IMR-90 (cell line): ENCODE measurements at regions not wholly inside any gene's neighbourhood (a gene's known extent, or its start where the extent isn't known, plus 50 kb on each side); places are given as distances from the start of the nearest gene placed in this dataset.

Experiments used
- ATAC-seq: fragments of 200-7000 bp; cut with Tn5 transposase; 2 replicates; pipeline ENCODE4 v1.9.1; 2020; ENCODE audit warnings: low read depth, mild to moderate bottlenecking, moderate library complexity
- BruUV-seq: library from RNA; stranded (reverse); fragments of 400-500 nt; replicated peaks from 2 replicates; lab custom pipeline; 2021; lab: Mats Ljungman, UMichigan
- CTCF ChIA-PET: fragments of 300-600 bp; formaldehyde crosslinking; extraction: SDS; loops from one replicate; lab custom pipeline; 2021; ENCODE audit warnings: antibody characterized with exemption; lab: Yijun Ruan, JAX
- POLR2A ChIA-PET: fragments of 300-600 bp; sonication (Branson Sonifier 250); formaldehyde crosslinking; loops from one replicate; lab custom pipeline; 2022; ENCODE audit warnings: antibody characterized with exemption; ENCODE audit not compliant: unreplicated experiment; lab: Charles Lee
- DNase-seq: peaks from one replicate; pipeline ENCODE4 v3.0.0; 2013
- H2AFZ ChIP-seq: replicated peaks from 2 replicates; pipeline ENCODE3; 2013; ENCODE audit warnings: low read length, mild to moderate bottlenecking; ENCODE audit not compliant: poor library complexity
- H2AK5ac ChIP-seq: 2 replicates; pipeline ENCODE4 v1.6.1; 2013; ENCODE audit warnings: low read depth, low read length, inconsistent platforms
- H2AK9ac ChIP-seq: replicated peaks from 2 replicates; pipeline ENCODE3; 2013; ENCODE audit warnings: mild to moderate bottlenecking, low read depth, low read length, moderate library complexity; ENCODE audit not compliant: poor library complexity
- H2BK120ac ChIP-seq: 2 replicates; pipeline ENCODE4 v1.6.1; 2013; ENCODE audit warnings: low read depth, low read length, inconsistent platforms
- H2BK15ac ChIP-seq: 3 replicates; pipeline ENCODE4 v1.6.1; 2013; ENCODE audit warnings: low read depth, low read length, inconsistent platforms
- H2BK20ac ChIP-seq: 2 replicates; pipeline ENCODE4 v1.6.1; 2013; ENCODE audit warnings: low read depth, mild to moderate bottlenecking, inconsistent platforms, low read length, moderate library complexity
- H2BK5ac ChIP-seq: 2 replicates; pipeline ENCODE4 v1.6.1; 2013; ENCODE audit warnings: mild to moderate bottlenecking, low read depth, low read length, inconsistent platforms; ENCODE audit not compliant: poor library complexity, severe bottlenecking
- H3K14ac ChIP-seq: replicated peaks from 2 replicates; pipeline ENCODE4 v1.6.1; 2013; ENCODE audit warnings: low read depth, low read length, inconsistent platforms
- H3K18ac ChIP-seq: 2 replicates; pipeline ENCODE4 v1.6.1; 2013; ENCODE audit warnings: low read depth, low read length, control low read depth
- H3K23ac ChIP-seq: 2 replicates; pipeline ENCODE4 v1.6.1; 2013; ENCODE audit warnings: low read depth, low read length, inconsistent platforms
- H3K27ac ChIP-seq: 2 replicates; pipeline ENCODE4 v1.5.1; 2013; ENCODE audit warnings: mild to moderate bottlenecking, control low read depth, low read length; ENCODE audit not compliant: insufficient read depth
- H3K27me3 ChIP-seq: 2 replicates; pipeline ENCODE4 v1.6.1; 2013; ENCODE audit warnings: low read length; ENCODE audit not compliant: control insufficient read depth, insufficient read depth
- H3K36me3 ChIP-seq: 2 replicates; pipeline ENCODE4 v1.6.1; 2013; ENCODE audit warnings: low read length, mixed read lengths; ENCODE audit not compliant: control insufficient read depth, insufficient read depth
- H3K4ac ChIP-seq: 2 replicates; pipeline ENCODE4 v1.6.1; 2013; ENCODE audit warnings: low read depth, low read length, inconsistent platforms
- H3K4me1 ChIP-seq: 2 replicates; pipeline ENCODE4 v1.6.1; 2013; ENCODE audit warnings: low read length, mixed read lengths; ENCODE audit not compliant: control insufficient read depth, insufficient read depth
- H3K4me2 ChIP-seq: 2 replicates; pipeline ENCODE4 v1.6.1; 2013; ENCODE audit warnings: low read depth, mild to moderate bottlenecking, control low read depth, low read length, moderate library complexity
- H3K4me3 ChIP-seq: 2 replicates; pipeline ENCODE4 v1.5.1; 2013; ENCODE audit warnings: low read depth, mild to moderate bottlenecking, control low read depth, low read length, moderate library complexity; ENCODE audit not compliant: insufficient read depth
- H3K56ac ChIP-seq: 2 replicates; pipeline ENCODE4 v1.6.1; 2013; ENCODE audit warnings: low read length, inconsistent platforms; ENCODE audit not compliant: insufficient read depth; ENCODE audit errors: extremely low read depth
- H3K79me1 ChIP-seq, 2 experiments: 2 replicates each; pipeline ENCODE4 v1.6.1; 2013; ENCODE audit warnings: low read length in 2 of 2, inconsistent platforms in 1 of 2, low read depth in 1 of 2
- H3K9ac ChIP-seq: 2 replicates; pipeline ENCODE4 v1.6.1; 2013; ENCODE audit warnings: low read depth, low read length, control low read depth
- H3K9me1 ChIP-seq: 2 replicates; pipeline ENCODE4 v1.6.1; 2013; ENCODE audit warnings: low read length, inconsistent platforms; ENCODE audit not compliant: insufficient read depth
- H3K9me3 ChIP-seq: 2 replicates; pipeline ENCODE4 v1.6.1; 2013; ENCODE audit warnings: low read length; ENCODE audit not compliant: control insufficient read depth, insufficient read depth
- H4K20me1 ChIP-seq: 2 replicates; pipeline ENCODE4 v1.6.1; 2013; ENCODE audit warnings: low read length, inconsistent platforms; ENCODE audit not compliant: insufficient read depth
- H4K5ac ChIP-seq: 2 replicates; pipeline ENCODE4 v1.6.1; 2013; ENCODE audit warnings: mild to moderate bottlenecking, low read depth, low read length, control low read depth
- H4K8ac ChIP-seq, 2 experiments: 2 replicates each; pipeline ENCODE4 v1.6.1; 2013; ENCODE audit warnings: low read depth in 2 of 2, low read length in 2 of 2, control low read depth in 1 of 2, inconsistent platforms in 1 of 2
- H4K91ac ChIP-seq: 2 replicates; pipeline ENCODE4 v1.6.1; 2013; ENCODE audit warnings: low read depth, low read length, inconsistent platforms; ENCODE audit not compliant: insufficient read depth
- BHLHE40 ChIP-seq: fragments of 150-350 bp; IDR thresholded peaks from 2 replicates; pipeline ENCODE4 v1.6.1; 2016; ENCODE audit warnings: mild to moderate bottlenecking, low read depth, low read length
- CEBPB ChIP-seq: IDR thresholded peaks from 2 replicates; pipeline ENCODE4 v1.6.1; 2012; ENCODE audit warnings: low read depth, low read length, improper control_type of control experiment
- CHD1 ChIP-seq: IDR thresholded peaks from 2 replicates; pipeline ENCODE4 v1.6.1; 2012; ENCODE audit warnings: low read depth, low read length, improper control_type of control experiment
- CTCF ChIP-seq: conservative IDR thresholded peaks from 2 replicates; pipeline ENCODE4 v1.5.1; 2012; ENCODE audit warnings: mild to moderate bottlenecking, low read depth, low read length, improper control_type of control experiment
- ELK1 ChIP-seq: fragments of 150-350 bp; IDR thresholded peaks from 2 replicates; pipeline ENCODE4 v1.6.1; 2016; ENCODE audit warnings: low read depth, mild to moderate bottlenecking, low read length, moderate library complexity, borderline replicate concordance
- FOS ChIP-seq: fragments of 150-350 bp; IDR thresholded peaks from 2 replicates; pipeline ENCODE4 v1.6.1; 2016; ENCODE audit warnings: low read depth, low read length
- MAFK ChIP-seq: IDR thresholded peaks from 2 replicates; pipeline ENCODE4 v1.6.1; 2012; ENCODE audit warnings: low read depth, low read length, improper control_type of control experiment
- MAZ ChIP-seq: IDR thresholded peaks from 2 replicates; pipeline ENCODE4 v1.6.1; 2012; ENCODE audit warnings: low read depth, mild to moderate bottlenecking, low read length, improper control_type of control experiment, moderate library complexity, borderline replicate concordance
- MXI1 ChIP-seq: IDR thresholded peaks from 2 replicates; pipeline ENCODE4 v1.6.1; 2012; ENCODE audit warnings: low read depth, mild to moderate bottlenecking, low read length, moderate library complexity, borderline replicate concordance
- NFE2L2 ChIP-seq: fragments of 150-350 bp; IDR thresholded peaks from 2 replicates; pipeline ENCODE4 v1.6.1; 2016; ENCODE audit warnings: low read depth, mild to moderate bottlenecking, low read length
- POLR2A ChIP-seq: IDR thresholded peaks from 2 replicates; pipeline ENCODE4 v1.6.1; 2012; ENCODE audit warnings: mild to moderate bottlenecking, low read depth, low read length
- RAD21 ChIP-seq: IDR thresholded peaks from 2 replicates; pipeline ENCODE4 v1.6.1; 2012; ENCODE audit warnings: low read length, improper control_type of control experiment
- RCOR1 ChIP-seq: IDR thresholded peaks from 2 replicates; pipeline ENCODE4 v1.6.1; 2012; ENCODE audit warnings: mild to moderate bottlenecking, low read length, improper control_type of control experiment; ENCODE audit not compliant: insufficient replicate concordance
- RFX5 ChIP-seq: IDR thresholded peaks from 2 replicates; pipeline ENCODE4 v1.8.0; 2012; ENCODE audit warnings: low read depth, mild to moderate bottlenecking, low read length, moderate library complexity
- SMC3 ChIP-seq: fragments of 150-350 bp; IDR thresholded peaks from 2 replicates; pipeline ENCODE4 v1.6.1; 2016; ENCODE audit warnings: low read depth, mild to moderate bottlenecking, antibody characterized with exemption, low read length, moderate library complexity
- USF2 ChIP-seq: fragments of 150-350 bp; IDR thresholded peaks from 2 replicates; pipeline ENCODE4 v1.6.1; 2017; ENCODE audit warnings: mild to moderate bottlenecking, antibody characterized with exemption, low read length, low read depth
- WGBS, 2 experiments: methylation state at CpG; one replicate each; pipeline versions ENCODE4 v1.1.5 to v1.1.7; 2013; ENCODE audit warnings: missing lambda C conversion rate in 2 of 2; ENCODE audit not compliant: insufficient read length in 1 of 2; ENCODE audit errors: extremely low coverage in 2 of 2; 5-methylcytosine and 5-hydroxymethylcytosine counted together
- dilution Hi-C: fragments of 300-500 bp; cut with HindIII; formaldehyde crosslinking; loops from one replicate; pipeline ENCODE4 v1.14.3; 2018; ENCODE audit warnings: low sequenced_read_pairs; ENCODE audit not compliant: unreplicated experiment
- in situ Hi-C: fragments of 300-500 bp; cut with MboI; formaldehyde crosslinking; loops from 3 replicates; pipeline ENCODE4 v1.14.3; 2019; ENCODE audit warnings: low sequenced_read_pairs, inconsistent platforms, mixed read lengths
- intact Hi-C: fragments of 100-400 bp; cut with micrococcal nuclease; formaldehyde crosslinking; loops from 2 replicates; pipeline ENCODE4 v1.10.0; 2022

GRCh38 chr11:15817001-15817400 is 539.3 kb downstream of the SOX6 start:
- no peak overlapping the region for H3K9ac ChIP-seq
- TF ChIP-seq CEBPB (no peak), POLR2A (no peak), CHD1 (no peak), CTCF (no peak), SMC3 (no peak), BHLHE40 (no peak), RCOR1 (no peak), FOS (no peak), RAD21 (no peak), USF2 (no peak), RFX5 (no peak), NFE2L2 (no peak), MAZ (no peak), ELK1 (no peak), MXI1 (no peak), MAFK (no peak)
- intact Hi-C loops (loop anchor here (2.0 kb wide), 1 partner anchor 166 kb away; no protein-coding TSS in a partner anchor), dilution Hi-C loops (no loop called here), in situ Hi-C loops (no loop called here)
- H3K23ac ChIP-seq = 0 out of 2 replicates have a peak overlapping the region, but pooled peaks have one; percentile 21
- ATAC-seq (no peak), DNase-seq (peak; percentile 28)
- H3K4me2 ChIP-seq = peak overlapping the region; percentile 30
- peak overlapping the region; percentile 12; the same call in 1 of the 2 replicates for H3K14ac ChIP-seq
- peak overlapping the region; percentile 12 for H3K4ac ChIP-seq
- peak overlapping the region in 1 of 2 experiments; percentile 7; a peak in 1 of 4 replicates for H4K8ac ChIP-seq
- CTCF ChIA-PET = interaction anchor here (0.8 kb wide), 1 partner anchor 10 kb away, joined by 3 read pairs; no protein-coding TSS in a partner anchor
- H2BK120ac ChIP-seq = peak overlapping the region; percentile 54
- peak overlapping the region; percentile 36; the same call in 1 of the 2 replicates for H2AK5ac ChIP-seq
- no TSS peak for BruUV-seq
- no peak overlapping the region for H2AK9ac ChIP-seq
- H3K4me3 ChIP-seq = no peak overlapping the region
- no peaks in the 10 kb centered on the region for H3K27me3 ChIP-seq
- no peaks in the 10 kb centered on the region; the same call in 1 of the 2 replicates for H3K9me1 ChIP-seq
- H2BK5ac ChIP-seq = no peak overlapping the region
- H2BK20ac ChIP-seq = peak overlapping the region; percentile 58
- POLR2A ChIA-PET = no interaction called here
- no peak overlapping the region for H4K91ac ChIP-seq
- no peaks in the 10 kb centered on the region for H4K20me1 ChIP-seq
- H3K56ac ChIP-seq = no peak overlapping the region
- H3K9me3 ChIP-seq = no peaks in the 10 kb centered on the region
- H3K79me1 ChIP-seq = no peaks in the 10 kb centered on the region
- H2BK15ac ChIP-seq = peak overlapping the region; percentile 50; the same call in 1 of the 3 replicates
- peak overlapping the region; percentile 1 for H3K18ac ChIP-seq
- H3K36me3 ChIP-seq = no peaks in the 10 kb centered on the region
- H4K5ac ChIP-seq = 0 out of 2 replicates have a peak overlapping the region, but pooled peaks have one; percentile 0
- WGBS, 2 experiments = 83% methylated on average over 1 of the region's 5 CpGs; no CpG with 5 or more reads in 1 of the 2 experiments
- peak overlapping the region; percentile 24; the same call in 1 of the 2 replicates for H3K27ac ChIP-seq
- peaks cover 8% of the 10 kb centered on the region for H3K4me1 ChIP-seq
- H2AFZ ChIP-seq = no peak overlapping the region
